HepG2 (cell line): ENCODE measurements at regions not wholly inside any gene's neighbourhood (a gene's known extent, or its start where the extent isn't known, plus 50 kb on each side); places are given as distances from the start of the nearest gene placed in this dataset.

Source experiments
- ATAC-seq: fragments of 200-7000 bp; cut with Tn5 transposase; 3 replicates; pipeline ENCODE4 v1.9.1; 2020; ENCODE audit warnings: mild to moderate bottlenecking, moderate library complexity
- BruUV-seq: library from RNA; stranded (reverse); fragments of 400-500 nt; replicated peaks from 2 replicates; lab custom pipeline; 2021; lab: Mats Ljungman, UMichigan
- CTCF ChIA-PET: fragments of 300-600 bp; formaldehyde crosslinking; extraction: SDS; loops from one replicate; lab custom pipeline; 2021; ENCODE audit warnings: low total read pairs, inconsistent platforms, low intra/inter-chr PET ratio; lab: Yijun Ruan, JAX
- POLR2A ChIA-PET: fragments of 350-600 bp; sonication (Branson Sonifier 250); formaldehyde crosslinking; loops from one replicate; lab custom pipeline; 2020; ENCODE audit warnings: antibody characterized with exemption, inconsistent platforms; lab: Yijun Ruan, JAX
- DNase-seq: peaks from one replicate; pipeline ENCODE4 v3.0.0-alpha.2; 2015; ENCODE audit warnings: low spot score
- FAIRE-seq: peaks from 3 replicates; lab custom pipeline; 2011; peaks lifted over from hg19 to GRCh38; lab: Jason Lieb, UNC
- H2AFZ ChIP-seq: one replicate; pipeline ENCODE4 v1.6.1; 2011; ENCODE audit warnings: low read length, inconsistent platforms
- H3K27ac ChIP-seq: fragments of 300-600 bp; 3 replicates; pipeline ENCODE4 v1.8.0; 2011; ENCODE audit warnings: mixed run types, mild to moderate bottlenecking, mixed read lengths, low read length, inconsistent platforms; ENCODE audit not compliant: insufficient read depth; ENCODE audit errors: extremely low read length
- H3K27me3 ChIP-seq, 2 experiments: fragments of 200-600 bp in 1 of 2; 2 replicates in 1 of 2; 3 replicates in 1 of 2; pipeline versions ENCODE4 v1.6.0 to v1.8.0; 2011; ENCODE audit warnings: low read length in 2 of 2, mild to moderate bottlenecking in 2 of 2, moderate library complexity in 2 of 2, inconsistent platforms in 1 of 2; ENCODE audit not compliant: insufficient read depth in 2 of 2, control insufficient read depth in 1 of 2
- H3K36me3 ChIP-seq, 2 experiments: fragments of 200-600 bp in 1 of 2; replicated peaks in 1 of 2; 2 replicates in 1 of 2; 3 replicates in 1 of 2; pipeline versions ENCODE4 v1.5.1 to v1.8.0; 2011; ENCODE audit warnings: low read length in 2 of 2, inconsistent platforms in 1 of 2; ENCODE audit not compliant: insufficient read depth in 2 of 2, control insufficient read depth in 1 of 2
- H3K4me1 ChIP-seq: 2 replicates; pipeline ENCODE4 v1.5.1; 2012; ENCODE audit warnings: low read length, inconsistent platforms; ENCODE audit not compliant: insufficient read depth
- H3K4me2 ChIP-seq: 2 replicates; pipeline ENCODE4 v1.6.0; 2011; ENCODE audit warnings: low read depth, low read length, inconsistent platforms
- H3K4me3 ChIP-seq, 3 experiments: fragments of 200-600 bp in 1 of 3; sonication (generic), shearing (Covaris generic) in 1 of 3; replicated peaks in 1 of 3; 2 replicates each; pipeline ENCODE4 v1.5.1; 2011 to 2016; ENCODE audit warnings: low read length in 3 of 3, inconsistent platforms in 2 of 3, low read depth in 2 of 3, mild to moderate bottlenecking in 2 of 3, control low read depth in 1 of 3, mixed read lengths in 1 of 3; ENCODE audit not compliant: insufficient read depth in 1 of 3
- H3K79me2 ChIP-seq: one replicate; pipeline ENCODE4 v1.6.1; 2011; ENCODE audit warnings: low read length, inconsistent platforms; ENCODE audit not compliant: insufficient read depth
- H3K9ac ChIP-seq: 2 replicates; pipeline ENCODE4 v1.6.0; 2011; ENCODE audit warnings: mild to moderate bottlenecking, low read depth, low read length, inconsistent platforms; ENCODE audit not compliant: insufficient read depth
- H3K9me3 ChIP-seq: 2 replicates; pipeline ENCODE4 v1.5.1; 2012; ENCODE audit warnings: mild to moderate bottlenecking, low read length
- H4K20me1 ChIP-seq: 2 replicates; pipeline ENCODE4 v1.6.0; 2011; ENCODE audit warnings: inconsistent platforms, mild to moderate bottlenecking, low read length, moderate library complexity; ENCODE audit not compliant: insufficient read depth
- CBX2 ChIP-seq, 2 experiments: fragments of 200-600 bp in 1 of 2; sonication (generic); formaldehyde crosslinking in 1 of 2; IDR thresholded peaks; 2 replicates each; pipeline versions ENCODE4 v1.7.0 to v1.8.1; 2018 to 2022; ENCODE audit warnings: low read depth in 2 of 2, low read length in 1 of 2, mild to moderate bottlenecking in 1 of 2, missing genetic modification reagents in 1 of 2
- CHD2 ChIP-seq: IDR thresholded peaks from 2 replicates; pipeline ENCODE4 v1.6.1; 2011; ENCODE audit warnings: low read depth, low read length, improper control_type of control experiment
- GLI4 ChIP-seq: sonication (generic); formaldehyde crosslinking; IDR thresholded peaks from 2 replicates; pipeline ENCODE4 v1.5.1; 2020; ENCODE audit warnings: missing genetic modification reagents, mild to moderate bottlenecking, moderate library complexity, borderline replicate concordance
- ISL2 ChIP-seq: sonication (generic); formaldehyde crosslinking; IDR thresholded peaks from 2 replicates; pipeline ENCODE4 v1.5.0; 2020; ENCODE audit warnings: missing genetic modification reagents
- KAT7 ChIP-seq: IDR thresholded peaks from 2 replicates; pipeline ENCODE4 v1.6.1; 2018; ENCODE audit warnings: borderline replicate concordance, missing compliant biosample characterization
- MBD4 ChIP-seq: IDR thresholded peaks from 2 replicates; pipeline ENCODE4 v1.6.1; 2012; ENCODE audit warnings: low read length, inconsistent platforms, borderline replicate concordance
- MXI1 ChIP-seq: IDR thresholded peaks from 3 replicates; pipeline ENCODE4 v1.6.1; 2012; ENCODE audit warnings: low read depth, low read length, inconsistent platforms, borderline replicate concordance
- RFX1 ChIP-seq: fragments of 450-650 bp; IDR thresholded peaks from 2 replicates; pipeline ENCODE4 v1.6.1; 2017
- U2AF1 ChIP-seq: fragments of 200-400 bp; formaldehyde crosslinking; optimal IDR thresholded peaks from 2 replicates; pipeline ENCODE3; 2017; ENCODE audit warnings: mild to moderate bottlenecking, low read depth, low read length
- ZBTB3 ChIP-seq: sonication (generic); formaldehyde crosslinking; IDR thresholded peaks from 2 replicates; pipeline ENCODE4 v1.4.0; 2020; ENCODE audit warnings: low read depth, mild to moderate bottlenecking, moderate library complexity, missing genetic modification reagents, borderline replicate concordance
- ZNF577 ChIP-seq: sonication (generic); formaldehyde crosslinking; IDR thresholded peaks from 2 replicates; pipeline ENCODE4 v1.4.0; 2020; ENCODE audit warnings: mild to moderate bottlenecking, low read depth, missing genetic modification reagents, borderline replicate concordance
- ZNF672 ChIP-seq: sonication (generic); formaldehyde crosslinking; IDR thresholded peaks from 2 replicates; pipeline ENCODE4 v1.8.1; 2022; ENCODE audit warnings: missing genetic modification reagents
- ZNF768 ChIP-seq: sonication (generic); formaldehyde crosslinking; IDR thresholded peaks from 2 replicates; pipeline ENCODE4 v1.4.0; 2020; ENCODE audit warnings: missing genetic modification reagents
- ZSCAN30 ChIP-seq: sonication (generic); formaldehyde crosslinking; IDR thresholded peaks from 2 replicates; pipeline ENCODE4 v1.5.0; 2020; ENCODE audit warnings: mild to moderate bottlenecking, missing genetic modification reagents
- WGBS: methylation state at CpG from one replicate; pipeline ENCODE4 v1.1.6; 2017; ENCODE audit warnings: low lambda C conversion rate; 5-methylcytosine and 5-hydroxymethylcytosine counted together
- in situ Hi-C: cut with HindIII; loops from 2 replicates; pipeline ENCODE4 v1.10.0; 2017; ENCODE audit warnings: low pct_unique_long_range_greater_than_20kb; ENCODE audit not compliant: extremely low pct_ligation_motif_present
- intact Hi-C: fragments of 100-400 bp; cut with micrococcal nuclease; formaldehyde crosslinking; loops from one replicate; pipeline ENCODE4 v1.10.0; 2022; ENCODE audit not compliant: unreplicated experiment
- TF ChIP-seq, protein P1 (sequence below): sonication (generic); formaldehyde crosslinking; IDR thresholded peaks from 2 replicates; pipeline ENCODE4 v1.9.0; 2021; ENCODE audit warnings: missing genetic modification reagents, borderline replicate concordance
- TF ChIP-seq, protein P2 (sequence below): sonication (generic); formaldehyde crosslinking; IDR thresholded peaks from 2 replicates; pipeline ENCODE4 v1.8.0; 2022; ENCODE audit warnings: missing genetic modification reagents, mild to moderate bottlenecking, moderate library complexity, borderline replicate concordance

DNA sequence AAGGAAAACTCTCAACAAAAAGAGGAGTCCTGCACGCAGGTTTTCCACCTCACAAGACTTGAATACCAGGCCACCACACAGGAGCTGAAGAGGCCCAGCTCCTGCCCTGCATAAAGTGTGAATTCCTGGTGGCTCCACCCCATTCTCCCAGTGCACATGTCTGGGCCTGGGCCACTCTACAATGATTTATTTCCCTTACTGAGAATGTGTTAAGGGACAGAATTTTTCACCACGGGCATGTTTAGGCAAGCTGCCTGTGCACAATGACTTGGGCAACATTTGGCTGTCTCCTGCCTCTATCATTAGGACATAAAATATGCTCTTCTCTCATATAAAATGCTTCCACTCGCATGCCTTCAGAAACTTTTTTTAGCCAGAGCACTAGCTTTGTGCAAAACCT is 197.1 kb downstream of the SLC7A11 start:
- no peak for TF ChIP-seq ZSCAN30 (CRISPR knock-in tag)
- TF ChIP-seq, protein P1, sequence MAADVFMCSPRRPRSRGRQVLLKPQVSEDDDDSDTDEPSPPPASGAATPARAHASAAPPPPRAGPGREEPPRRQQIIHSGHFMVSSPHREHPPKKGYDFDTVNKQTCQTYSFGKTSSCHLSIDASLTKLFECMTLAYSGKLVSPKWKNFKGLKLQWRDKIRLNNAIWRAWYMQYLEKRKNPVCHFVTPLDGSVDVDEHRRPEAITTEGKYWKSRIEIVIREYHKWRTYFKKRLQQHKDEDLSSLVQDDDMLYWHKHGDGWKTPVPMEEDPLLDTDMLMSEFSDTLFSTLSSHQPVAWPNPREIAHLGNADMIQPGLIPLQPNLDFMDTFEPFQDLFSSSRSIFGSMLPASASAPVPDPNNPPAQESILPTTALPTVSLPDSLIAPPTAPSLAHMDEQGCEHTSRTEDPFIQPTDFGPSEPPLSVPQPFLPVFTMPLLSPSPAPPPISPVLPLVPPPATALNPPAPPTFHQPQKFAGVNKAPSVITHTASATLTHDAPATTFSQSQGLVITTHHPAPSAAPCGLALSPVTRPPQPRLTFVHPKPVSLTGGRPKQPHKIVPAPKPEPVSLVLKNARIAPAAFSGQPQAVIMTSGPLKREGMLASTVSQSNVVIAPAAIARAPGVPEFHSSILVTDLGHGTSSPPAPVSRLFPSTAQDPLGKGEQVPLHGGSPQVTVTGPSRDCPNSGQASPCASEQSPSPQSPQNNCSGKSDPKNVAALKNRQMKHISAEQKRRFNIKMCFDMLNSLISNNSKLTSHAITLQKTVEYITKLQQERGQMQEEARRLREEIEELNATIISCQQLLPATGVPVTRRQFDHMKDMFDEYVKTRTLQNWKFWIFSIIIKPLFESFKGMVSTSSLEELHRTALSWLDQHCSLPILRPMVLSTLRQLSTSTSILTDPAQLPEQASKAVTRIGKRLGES (CRISPR knock-in tag): no peak
- TF ChIP-seq KAT7 (CRISPR knock-in tag): no peak
- no peak for TF ChIP-seq MBD4
- TF ChIP-seq ZNF672: no peak
- TF ChIP-seq ISL2 (CRISPR knock-in tag): no peak
- no peak for TF ChIP-seq ZNF768 (CRISPR knock-in tag)
- TF ChIP-seq CHD2: no peak
- no peak for TF ChIP-seq U2AF1
- no peak for TF ChIP-seq ZNF577 (CRISPR knock-in tag)
- TF ChIP-seq RFX1: no peak
- no peak for TF ChIP-seq GLI4 (CRISPR knock-in tag)
- no peak for TF ChIP-seq CBX2 (IDR thresholded peaks at IDR 0.05; ENCODE audit: low read depth, low read length)
- no peak for TF ChIP-seq CBX2 (CRISPR knock-in tag; IDR thresholded peaks at IDR 0.05; ENCODE audit: low read depth)
- TF ChIP-seq, protein P2, sequence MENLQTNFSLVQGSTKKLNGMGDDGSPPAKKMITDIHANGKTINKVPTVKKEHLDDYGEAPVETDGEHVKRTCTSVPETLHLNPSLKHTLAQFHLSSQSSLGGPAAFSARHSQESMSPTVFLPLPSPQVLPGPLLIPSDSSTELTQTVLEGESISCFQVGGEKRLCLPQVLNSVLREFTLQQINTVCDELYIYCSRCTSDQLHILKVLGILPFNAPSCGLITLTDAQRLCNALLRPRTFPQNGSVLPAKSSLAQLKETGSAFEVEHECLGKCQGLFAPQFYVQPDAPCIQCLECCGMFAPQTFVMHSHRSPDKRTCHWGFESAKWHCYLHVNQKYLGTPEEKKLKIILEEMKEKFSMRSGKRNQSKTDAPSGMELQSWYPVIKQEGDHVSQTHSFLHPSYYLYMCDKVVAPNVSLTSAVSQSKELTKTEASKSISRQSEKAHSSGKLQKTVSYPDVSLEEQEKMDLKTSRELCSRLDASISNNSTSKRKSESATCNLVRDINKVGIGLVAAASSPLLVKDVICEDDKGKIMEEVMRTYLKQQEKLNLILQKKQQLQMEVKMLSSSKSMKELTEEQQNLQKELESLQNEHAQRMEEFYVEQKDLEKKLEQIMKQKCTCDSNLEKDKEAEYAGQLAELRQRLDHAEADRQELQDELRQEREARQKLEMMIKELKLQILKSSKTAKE (CRISPR knock-in tag): no peak
- no peak for TF ChIP-seq MXI1
- no peak for TF ChIP-seq ZBTB3 (CRISPR knock-in tag)
- TF ChIP-seq, all 625 proteins: peak for 0
- ChIA-PET POLR2A (no interaction called here), CTCF (no interaction called here)
- no peaks in the 10 kb centered on the region for H3K4me1 ChIP-seq
- FAIRE-seq (no peak), ATAC-seq (no peak), DNase-seq (no peak)
- H3K79me2 ChIP-seq: no peaks in the 10 kb centered on the region
- intact Hi-C loops (no loop called here), in situ Hi-C loops (loop anchor here (25.0 kb wide), 1 partner anchor 467 kb away; no protein-coding TSS in a partner anchor)
- no peaks in the 10 kb centered on the region for H4K20me1 ChIP-seq
- H3K9me3 ChIP-seq: no peaks in the 10 kb centered on the region
- no peak overlapping the region for H3K4me3 ChIP-seq
- H2AFZ ChIP-seq: no peak overlapping the region
- no peak overlapping the region for H3K9ac ChIP-seq
- no peaks in the 10 kb centered on the region for H3K27me3 ChIP-seq
- no peaks in the 10 kb centered on the region for H3K36me3 ChIP-seq
- no peak overlapping the region for H3K4me2 ChIP-seq
- no peak overlapping the region for H3K27ac ChIP-seq
- 42% methylated on average over 3 of the region's 3 CpGs for WGBS
- no TSS peak for BruUV-seq
